ENCODE measurements at regions not wholly inside any gene's neighbourhood (a gene's known extent, or its start where the extent isn't known, plus 50 kb on each side); places are given as distances from the start of the nearest gene placed in this dataset.

GRCh38 chr5:62133426-62133825, 172.6 kb upstream of the KIF2A start:
- no peak overlapping the region for H3K4me3 ChIP-seq (ENCODE audit: low read depth, low read length)
- TF ChIP-seq CTCF (IDR thresholded peaks at IDR 0.05; ENCODE audit: low read depth, low read length): no peak

DNA sequence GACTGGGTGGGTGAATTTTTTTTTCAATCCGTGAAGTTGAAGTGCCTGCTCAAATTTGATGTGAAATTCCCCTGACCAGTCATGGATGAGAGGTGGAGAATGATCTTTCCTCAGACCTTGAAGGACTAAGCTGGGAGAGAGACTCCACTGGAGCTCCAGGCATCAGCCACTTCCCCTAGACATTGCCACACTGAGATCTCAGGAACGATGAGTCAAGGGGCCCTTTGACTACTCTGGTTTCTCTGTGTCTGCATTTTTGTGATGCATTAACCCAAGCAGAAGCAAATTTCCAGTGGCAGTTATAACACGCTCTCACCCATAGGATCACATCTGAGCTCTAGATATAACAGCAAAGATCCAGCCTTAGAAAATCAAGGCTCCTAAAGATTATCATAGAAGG, 171.2 kb upstream of the KIF2A start:
- no peak overlapping the region for H3K4me3 ChIP-seq (ENCODE audit: low read depth, low read length)
- no peak for TF ChIP-seq CTCF (IDR thresholded peaks at IDR 0.05; ENCODE audit: low read depth, low read length)

DNA sequence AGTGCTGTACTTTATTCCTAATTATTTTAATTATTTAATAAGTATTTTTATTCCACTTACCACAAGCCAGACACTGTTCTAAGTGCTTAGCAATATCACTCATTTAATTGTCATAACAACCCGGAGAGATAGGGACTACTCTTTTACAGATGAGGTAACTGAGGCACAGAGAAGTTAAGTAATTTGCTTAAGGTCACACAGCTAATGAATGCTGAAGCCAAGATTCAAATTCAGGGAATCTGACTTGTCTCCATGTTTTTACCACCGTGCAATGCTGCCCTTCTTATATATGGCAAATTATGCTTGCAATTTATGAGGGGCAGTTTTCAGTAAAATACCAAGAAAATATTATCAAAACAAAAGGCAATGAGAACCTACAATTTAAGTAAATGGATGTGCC, 168.4 kb upstream of the KIF2A start:
- TF ChIP-seq CTCF (IDR thresholded peaks at IDR 0.05; ENCODE audit: low read depth, low read length): no peak
- H3K4me3 ChIP-seq (ENCODE audit: low read depth, low read length): no peak overlapping the region

- TF ChIP-seq CTCF (IDR thresholded peaks at IDR 0.05; ENCODE audit: low read depth, low read length): no peak
- H3K4me3 ChIP-seq (ENCODE audit: low read depth, low read length): no peak overlapping the region
Measured at GRCh38 chr5:62138607-62139006, 167.4 kb upstream of the KIF2A start.

DNA sequence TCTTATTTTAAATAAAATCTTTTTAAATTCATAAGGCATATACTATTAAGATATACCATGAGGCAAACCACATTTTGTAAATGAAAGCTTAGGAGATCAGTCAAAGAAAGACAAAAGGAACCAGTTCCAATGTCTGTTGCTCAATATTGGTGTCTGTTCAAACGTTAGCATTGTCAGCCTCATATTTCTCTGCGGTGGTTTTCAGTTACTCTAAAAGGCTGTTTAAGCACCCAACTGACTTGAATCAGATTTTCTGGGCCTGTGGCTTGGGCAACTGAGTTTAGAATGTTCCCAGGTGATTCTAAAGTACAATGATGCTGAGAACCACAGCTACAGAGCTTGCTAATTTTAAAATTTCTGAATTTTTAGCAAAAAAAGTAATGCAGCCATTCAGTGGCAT, 166.3 kb upstream of the KIF2A start:
- no peak overlapping the region for H3K4me3 ChIP-seq (ENCODE audit: low read depth, low read length)
- no peak for TF ChIP-seq CTCF (IDR thresholded peaks at IDR 0.05; ENCODE audit: low read depth, low read length)

GRCh38 chr5:62142351-62142750, 163.7 kb upstream of the KIF2A start:
- TF ChIP-seq CTCF (IDR thresholded peaks at IDR 0.05; ENCODE audit: low read depth, low read length): no peak
- H3K4me3 ChIP-seq (ENCODE audit: low read depth, low read length): no peak overlapping the region

DNA sequence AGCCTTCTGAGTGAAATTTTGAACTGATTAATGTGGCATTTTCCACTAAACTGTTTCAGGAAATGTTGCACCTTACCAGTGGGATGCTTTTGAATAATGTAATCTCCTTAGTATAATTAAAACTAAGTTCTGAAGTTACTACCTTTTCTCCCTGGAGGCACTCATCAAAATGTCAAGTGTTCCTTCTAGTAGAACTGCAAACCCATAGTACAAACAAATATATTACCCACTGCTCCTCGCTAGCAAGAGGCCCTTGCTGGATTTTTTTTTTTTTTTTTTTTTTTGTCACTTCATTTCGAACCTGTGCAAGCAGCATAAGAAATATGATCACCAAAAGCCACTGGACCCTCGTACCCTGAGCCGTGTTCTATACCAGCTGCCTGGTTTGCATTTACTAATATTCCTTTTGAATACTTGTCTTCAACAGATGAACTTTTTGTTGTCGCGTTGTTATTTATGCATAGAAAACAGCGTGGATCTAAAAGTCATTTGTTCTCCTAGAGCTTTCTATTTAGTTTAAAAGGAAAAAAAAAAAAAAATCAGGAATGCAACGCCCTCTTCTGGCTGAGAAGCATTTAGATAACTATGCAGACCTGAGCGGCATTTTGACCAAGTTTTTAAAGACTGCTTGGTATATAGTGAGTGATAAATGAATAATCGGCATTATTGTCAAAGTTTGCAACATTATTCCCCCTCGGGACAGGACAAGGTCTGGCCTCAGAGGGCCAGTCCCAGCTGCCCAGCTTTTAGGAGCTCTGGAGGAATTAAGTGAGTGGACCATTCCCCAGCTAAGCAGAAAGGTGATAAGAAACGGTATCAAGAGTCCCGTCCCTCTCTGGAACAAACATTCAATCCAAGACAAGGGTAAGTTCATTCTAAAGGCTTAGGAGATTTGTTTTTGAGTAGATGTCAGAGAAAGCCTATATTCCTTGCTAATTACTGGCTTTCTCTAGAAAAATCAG, 162.5 kb upstream of the KIF2A start:
- no peak overlapping the region for H3K4me3 ChIP-seq (ENCODE audit: low read depth, low read length)
- TF ChIP-seq CTCF (IDR thresholded peaks at IDR 0.05; ENCODE audit: low read depth, low read length): peak; percentile 19; the same call in 1 of the 2 replicates

All from WI38 (cell line).